Hepatocyte (in vitro differentiated cells): ENCODE measurements at regions not wholly inside any gene's neighbourhood (a gene's known extent, or its start where the extent isn't known, plus 50 kb on each side); places are given as distances from the start of the nearest gene placed in this dataset.
"Not testable (repeated sequence)": the region's sequence is repeated elsewhere in the genome, so short reads cannot be mapped to it uniquely, and the experiment has no call there.

Experiments used
- CTCF ChIP-seq: fragments of 200-600 bp; sonication (generic); IDR thresholded peaks from 2 replicates; pipeline ENCODE4 v1.5.1; 2016; ENCODE audit warnings: antibody characterized with exemption, mild to moderate bottlenecking; ENCODE audit not compliant: poor library complexity
- EZH2phosphoT487 ChIP-seq: fragments of 200-600 bp; sonication (generic); IDR thresholded peaks from one replicate; pipeline ENCODE4 v1.6.1; 2018; ENCODE audit warnings: antibody characterized with exemption, mild to moderate bottlenecking, low read depth, moderate library complexity; ENCODE audit not compliant: unreplicated experiment, severe bottlenecking

- TF ChIP-seq CTCF, EZH2phosphoT487: not testable (repeated sequence)
These were observed 92.8 kb downstream of the ANKRD10 start for GRCh38 chr13:110821837-110822668.
